A673 (cell line): ENCODE measurements at regions not wholly inside any gene's neighbourhood (a gene's known extent, or its start where the extent isn't known, plus 50 kb on each side); places are given as distances from the start of the nearest gene placed in this dataset.

Source experiments
- EZH2 ChIP-seq: fragments of 200-600 bp; sonication (generic); IDR thresholded peaks from 2 replicates; pipeline ENCODE4 v1.6.1; 2017; ENCODE audit warnings: borderline replicate concordance, low read depth, mild to moderate bottlenecking, mixed read lengths, antibody characterized with exemption, low read length; ENCODE audit not compliant: poor library complexity, severe bottlenecking
- TF ChIP-seq, protein P1 (sequence below): fragments of 300-800, 200-600 bp; sonication (generic); conservative IDR thresholded peaks from 2 replicates; pipeline ENCODE4 v1.5.1; 2017; ENCODE audit warnings: low read depth, mild to moderate bottlenecking, antibody characterized with exemption, low read length, moderate library complexity, mixed read lengths

DNA sequence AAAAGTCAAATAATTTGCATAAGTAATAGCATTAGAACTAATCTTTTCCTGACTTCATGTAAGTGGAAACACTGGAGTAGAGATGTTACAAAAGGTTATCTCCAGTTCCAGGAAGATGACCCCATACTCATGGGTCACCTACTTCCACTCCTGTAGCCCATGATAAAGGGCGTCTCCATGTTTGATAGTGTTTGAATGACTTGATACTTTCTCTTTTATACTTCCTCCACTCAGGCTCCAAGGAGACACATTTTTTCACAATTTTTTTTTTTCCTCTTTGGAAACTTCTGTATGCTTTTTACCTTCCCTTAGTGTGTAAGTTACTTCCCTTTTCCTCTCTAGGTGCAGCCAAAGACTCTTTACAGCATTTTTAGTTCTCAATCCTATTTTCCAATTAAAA is 382.1 kb upstream of the B3GALT2 start:
- TF ChIP-seq, protein P1, sequence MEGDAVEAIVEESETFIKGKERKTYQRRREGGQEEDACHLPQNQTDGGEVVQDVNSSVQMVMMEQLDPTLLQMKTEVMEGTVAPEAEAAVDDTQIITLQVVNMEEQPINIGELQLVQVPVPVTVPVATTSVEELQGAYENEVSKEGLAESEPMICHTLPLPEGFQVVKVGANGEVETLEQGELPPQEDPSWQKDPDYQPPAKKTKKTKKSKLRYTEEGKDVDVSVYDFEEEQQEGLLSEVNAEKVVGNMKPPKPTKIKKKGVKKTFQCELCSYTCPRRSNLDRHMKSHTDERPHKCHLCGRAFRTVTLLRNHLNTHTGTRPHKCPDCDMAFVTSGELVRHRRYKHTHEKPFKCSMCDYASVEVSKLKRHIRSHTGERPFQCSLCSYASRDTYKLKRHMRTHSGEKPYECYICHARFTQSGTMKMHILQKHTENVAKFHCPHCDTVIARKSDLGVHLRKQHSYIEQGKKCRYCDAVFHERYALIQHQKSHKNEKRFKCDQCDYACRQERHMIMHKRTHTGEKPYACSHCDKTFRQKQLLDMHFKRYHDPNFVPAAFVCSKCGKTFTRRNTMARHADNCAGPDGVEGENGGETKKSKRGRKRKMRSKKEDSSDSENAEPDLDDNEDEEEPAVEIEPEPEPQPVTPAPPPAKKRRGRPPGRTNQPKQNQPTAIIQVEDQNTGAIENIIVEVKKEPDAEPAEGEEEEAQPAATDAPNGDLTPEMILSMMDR, result no peak
- no peak for TF ChIP-seq EZH2
